ENCODE measurements at regions not wholly inside any gene's neighbourhood (a gene's known extent, or its start where the extent isn't known, plus 50 kb on each side); places are given as distances from the start of the nearest gene placed in this dataset.

DNA sequence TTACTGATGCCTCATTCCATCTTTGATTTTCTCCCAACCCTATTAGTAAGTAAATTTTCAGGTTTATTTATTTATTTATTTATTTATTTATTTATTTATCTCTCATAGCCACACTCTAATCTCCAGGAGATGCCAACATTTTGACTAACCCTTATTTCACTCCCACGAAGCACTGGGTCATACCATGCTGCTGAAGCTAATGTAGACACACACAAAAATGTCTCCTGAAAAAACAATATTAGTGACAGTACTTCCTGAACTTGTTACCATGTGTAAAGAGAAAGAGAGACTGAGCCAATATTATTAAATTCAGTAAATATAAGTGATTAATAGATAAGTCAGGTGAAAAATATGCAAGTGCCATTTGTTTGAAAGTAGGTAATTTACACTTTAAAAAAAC, 402.7 kb downstream of the C4orf33 start:
- Histone ChIP-seq H3K4me3 (ENCODE audit: low read length) (no peak overlapping the region), H2BK120ac (ENCODE audit: low read depth, low read length) (no peak overlapping the region), H4K5ac (ENCODE audit: low read length) (no peak overlapping the region), H3K4me1 (ENCODE audit: control insufficient read depth, low read depth, low read length) (no peaks in the 10 kb centered on the region), H2AK5ac (ENCODE audit: low read length) (no peak overlapping the region), H3K27ac (ENCODE audit: low read depth, low read length) (no peak overlapping the region), H3K27me3 (ENCODE audit: insufficient read depth, low read length, poor library complexity) (no peaks in the 10 kb centered on the region), H3K36me3 (ENCODE audit: control insufficient read depth, insufficient read depth, low read length) (no peaks in the 10 kb centered on the region), H3K23ac (ENCODE audit: low read length) (no peak overlapping the region), H3K79me1 (ENCODE audit: low read length) (no peaks in the 10 kb centered on the region), H3K4me2 (ENCODE audit: low read length) (no peak overlapping the region), H3K56ac (ENCODE audit: low read length) (no peak overlapping the region), H2BK5ac (ENCODE audit: low read length) (no peak overlapping the region), H2BK15ac (replicated peaks; ENCODE audit: low read depth) (no peak overlapping the region), H3K9ac (ENCODE audit: low read length) (no peak overlapping the region), H3K4ac (ENCODE audit: low read depth, low read length) (no peak overlapping the region), H3K79me2 (ENCODE audit: control insufficient read depth, insufficient read depth, low read length) (no peaks in the 10 kb centered on the region), H4K8ac (ENCODE audit: low read depth, low read length) (no peak overlapping the region), H3K18ac (ENCODE audit: low read length) (no peak overlapping the region)
- WGBS (ENCODE audit: extremely low coverage, insufficient coverage, low lambda C conversion rate) = no CpG with 5 or more reads among the region's 1 CpG
- no peak for DNase-seq

DNA sequence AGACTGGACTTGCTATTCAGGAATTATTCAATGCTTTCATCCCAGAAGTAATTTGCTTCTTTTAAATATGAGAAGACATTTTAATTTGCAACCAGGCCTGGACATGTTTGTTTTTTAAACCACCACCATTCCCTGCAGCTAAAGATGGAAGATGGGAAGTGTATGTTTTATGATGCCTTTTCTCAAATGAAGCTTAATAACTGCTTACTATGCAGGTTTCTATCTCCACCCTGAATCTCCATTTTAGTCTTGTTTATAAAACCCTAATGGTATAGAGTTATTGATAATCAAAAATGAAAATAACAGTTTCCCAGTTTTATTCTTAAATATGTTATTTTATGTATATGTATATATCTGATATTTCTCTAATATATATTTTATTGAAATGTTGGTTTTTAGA, 418.9 kb downstream of the C4orf33 start:
- no peak overlapping the region for H3K56ac ChIP-seq (ENCODE audit: low read length)
- no peak overlapping the region for H2BK5ac ChIP-seq (ENCODE audit: low read length)
- no peaks in the 10 kb centered on the region for H3K4me1 ChIP-seq (ENCODE audit: control insufficient read depth, low read depth, low read length)
- H3K4ac ChIP-seq (ENCODE audit: low read depth, low read length) = no peak overlapping the region
- no peak overlapping the region for H4K5ac ChIP-seq (ENCODE audit: low read length)
- H3K27ac ChIP-seq (ENCODE audit: low read depth, low read length) = no peak overlapping the region
- no peaks in the 10 kb centered on the region for H3K79me2 ChIP-seq (ENCODE audit: control insufficient read depth, insufficient read depth, low read length)
- no peak overlapping the region for H4K8ac ChIP-seq (ENCODE audit: low read depth, low read length)
- H2AK5ac ChIP-seq (ENCODE audit: low read length) = no peak overlapping the region
- no peaks in the 10 kb centered on the region for H3K36me3 ChIP-seq (ENCODE audit: control insufficient read depth, insufficient read depth, low read length)
- no peak overlapping the region for H2BK15ac ChIP-seq (replicated peaks; ENCODE audit: low read depth)
- H3K4me3 ChIP-seq (ENCODE audit: low read length) = no peak overlapping the region
- no peaks in the 10 kb centered on the region for H3K27me3 ChIP-seq (ENCODE audit: insufficient read depth, low read length, poor library complexity)
- no peak overlapping the region for H3K9ac ChIP-seq (ENCODE audit: low read length)
- no peak overlapping the region for H3K4me2 ChIP-seq (ENCODE audit: low read length)
- H3K23ac ChIP-seq (ENCODE audit: low read length) = no peak overlapping the region
- no peak for DNase-seq
- no peaks in the 10 kb centered on the region for H3K79me1 ChIP-seq (ENCODE audit: low read length)
- no peak overlapping the region for H2BK120ac ChIP-seq (ENCODE audit: low read depth, low read length)
- no peak overlapping the region for H3K18ac ChIP-seq (ENCODE audit: low read length)

DNA sequence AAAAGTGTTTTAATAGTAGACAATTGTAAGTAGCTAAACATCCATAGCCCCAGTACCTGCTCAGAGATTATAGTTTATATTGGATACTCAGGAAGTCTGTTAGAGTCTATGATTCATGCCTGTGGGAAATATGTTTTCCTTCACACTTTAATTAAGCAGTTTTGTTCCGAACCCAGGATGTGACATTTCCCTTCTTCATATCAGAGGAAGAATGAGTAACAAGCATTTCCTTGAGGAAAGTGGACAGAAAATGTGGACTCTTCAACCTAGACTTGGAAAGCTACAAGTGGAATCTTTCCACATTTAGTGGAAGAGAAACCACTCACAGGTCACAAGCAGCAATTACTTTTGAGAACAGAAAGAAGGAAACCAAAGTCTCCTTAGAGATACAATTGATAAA, 419.4 kb downstream of the C4orf33 start:
- Histone ChIP-seq H2BK120ac (ENCODE audit: low read depth, low read length) (no peak overlapping the region), H2BK5ac (ENCODE audit: low read length) (no peak overlapping the region), H3K9ac (ENCODE audit: low read length) (no peak overlapping the region), H3K4ac (ENCODE audit: low read depth, low read length) (no peak overlapping the region), H3K4me3 (ENCODE audit: low read length) (no peak overlapping the region), H3K56ac (ENCODE audit: low read length) (no peak overlapping the region), H4K8ac (ENCODE audit: low read depth, low read length) (no peak overlapping the region), H3K36me3 (ENCODE audit: control insufficient read depth, insufficient read depth, low read length) (no peaks in the 10 kb centered on the region), H3K27ac (ENCODE audit: low read depth, low read length) (no peak overlapping the region), H3K79me1 (ENCODE audit: low read length) (no peaks in the 10 kb centered on the region), H3K4me1 (ENCODE audit: control insufficient read depth, low read depth, low read length) (no peaks in the 10 kb centered on the region), H3K79me2 (ENCODE audit: control insufficient read depth, insufficient read depth, low read length) (no peaks in the 10 kb centered on the region), H3K18ac (ENCODE audit: low read length) (no peak overlapping the region), H2AK5ac (ENCODE audit: low read length) (no peak overlapping the region), H4K5ac (ENCODE audit: low read length) (no peak overlapping the region), H3K23ac (ENCODE audit: low read length) (no peak overlapping the region), H3K4me2 (ENCODE audit: low read length) (no peak overlapping the region), H3K27me3 (ENCODE audit: insufficient read depth, low read length, poor library complexity) (no peaks in the 10 kb centered on the region), H2BK15ac (replicated peaks; ENCODE audit: low read depth) (no peak overlapping the region)
- WGBS (ENCODE audit: extremely low coverage, insufficient coverage, low lambda C conversion rate) = no CpG with 5 or more reads among the region's 1 CpG
- DNase-seq = no peak

DNA sequence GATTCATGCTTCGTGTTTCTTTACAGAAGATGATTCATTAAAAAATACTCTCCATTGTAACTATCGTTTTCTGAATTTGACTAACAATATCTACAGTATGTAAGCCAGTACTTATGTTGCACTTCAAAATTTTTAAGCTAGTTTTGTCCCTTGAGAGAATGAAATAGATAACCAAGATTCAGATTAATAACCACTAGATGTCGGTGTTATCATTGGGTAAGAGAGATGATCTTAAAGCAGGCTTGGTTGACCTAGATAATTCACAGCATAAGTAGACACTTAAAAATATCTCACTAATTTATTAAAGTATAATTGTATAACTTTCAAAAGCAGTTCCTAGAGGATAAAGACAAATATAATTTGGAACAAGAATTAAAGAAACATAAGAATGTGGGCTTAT, 430.9 kb downstream of the C4orf33 start:
- no peak overlapping the region for H3K56ac ChIP-seq (ENCODE audit: low read length)
- no peak overlapping the region for H3K23ac ChIP-seq (ENCODE audit: low read length)
- no CpG with 5 or more reads among the region's 3 CpGs for WGBS (ENCODE audit: extremely low coverage, insufficient coverage, low lambda C conversion rate)
- H4K8ac ChIP-seq (ENCODE audit: low read depth, low read length) = no peak overlapping the region
- H3K4me2 ChIP-seq (ENCODE audit: low read length) = no peak overlapping the region
- H3K4me3 ChIP-seq (ENCODE audit: low read length) = no peak overlapping the region
- no peak overlapping the region for H2AK5ac ChIP-seq (ENCODE audit: low read length)
- no peaks in the 10 kb centered on the region for H3K27me3 ChIP-seq (ENCODE audit: insufficient read depth, low read length, poor library complexity)
- no peaks in the 10 kb centered on the region for H3K36me3 ChIP-seq (ENCODE audit: control insufficient read depth, insufficient read depth, low read length)
- H2BK120ac ChIP-seq (ENCODE audit: low read depth, low read length) = no peak overlapping the region
- no peak overlapping the region for H3K9ac ChIP-seq (ENCODE audit: low read length)
- peak; percentile 15 for DNase-seq
- H3K79me2 ChIP-seq (ENCODE audit: control insufficient read depth, insufficient read depth, low read length) = no peaks in the 10 kb centered on the region
- H3K79me1 ChIP-seq (ENCODE audit: low read length) = no peaks in the 10 kb centered on the region
- no peak overlapping the region for H4K5ac ChIP-seq (ENCODE audit: low read length)
- H3K18ac ChIP-seq (ENCODE audit: low read length) = no peak overlapping the region
- no peak overlapping the region for H2BK5ac ChIP-seq (ENCODE audit: low read length)
- H3K27ac ChIP-seq (ENCODE audit: low read depth, low read length) = no peak overlapping the region
- no peak overlapping the region for H3K4ac ChIP-seq (ENCODE audit: low read depth, low read length)
- H3K4me1 ChIP-seq (ENCODE audit: control insufficient read depth, low read depth, low read length) = no peaks in the 10 kb centered on the region
- no peak overlapping the region for H2BK15ac ChIP-seq (replicated peaks; ENCODE audit: low read depth)

DNA sequence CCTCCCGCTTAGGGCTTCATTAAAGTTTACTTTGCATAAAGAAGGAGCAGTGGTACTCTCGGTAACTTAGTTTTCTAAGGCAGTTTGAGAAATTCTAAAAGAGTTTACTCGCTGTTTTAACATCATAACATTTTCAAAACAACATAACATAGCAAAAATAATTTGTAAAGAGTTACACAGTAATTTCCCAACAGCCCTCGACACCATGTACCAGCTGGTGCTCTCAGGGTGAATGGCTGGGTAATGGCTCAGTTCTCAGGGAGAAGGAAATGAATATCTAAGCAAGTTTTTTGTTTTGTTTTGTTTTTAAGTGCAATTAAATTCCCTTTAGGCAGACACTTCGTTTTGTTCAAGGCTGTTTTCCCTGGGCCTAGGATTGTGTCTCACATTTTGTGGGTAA, 435.3 kb downstream of the C4orf33 start:
- H3K79me2 ChIP-seq (ENCODE audit: control insufficient read depth, insufficient read depth, low read length) = no peaks in the 10 kb centered on the region
- H3K36me3 ChIP-seq (ENCODE audit: control insufficient read depth, insufficient read depth, low read length) = no peaks in the 10 kb centered on the region
- no peak overlapping the region for H3K4ac ChIP-seq (ENCODE audit: low read depth, low read length)
- no peak overlapping the region for H3K4me2 ChIP-seq (ENCODE audit: low read length)
- no CpG with 5 or more reads among the region's 5 CpGs for WGBS (ENCODE audit: extremely low coverage, insufficient coverage, low lambda C conversion rate)
- H4K5ac ChIP-seq (ENCODE audit: low read length) = no peak overlapping the region
- H3K79me1 ChIP-seq (ENCODE audit: low read length) = no peaks in the 10 kb centered on the region
- no peak overlapping the region for H4K8ac ChIP-seq (ENCODE audit: low read depth, low read length)
- H2BK15ac ChIP-seq (replicated peaks; ENCODE audit: low read depth) = no peak overlapping the region
- H3K4me3 ChIP-seq (ENCODE audit: low read length) = no peak overlapping the region
- no peak overlapping the region for H3K23ac ChIP-seq (ENCODE audit: low read length)
- H3K27ac ChIP-seq (ENCODE audit: low read depth, low read length) = no peak overlapping the region
- no peaks in the 10 kb centered on the region for H3K27me3 ChIP-seq (ENCODE audit: insufficient read depth, low read length, poor library complexity)
- no peak overlapping the region for H2AK5ac ChIP-seq (ENCODE audit: low read length)
- DNase-seq = no peak
- H3K4me1 ChIP-seq (ENCODE audit: control insufficient read depth, low read depth, low read length) = no peaks in the 10 kb centered on the region
- H3K56ac ChIP-seq (ENCODE audit: low read length) = no peak overlapping the region
- no peak overlapping the region for H3K9ac ChIP-seq (ENCODE audit: low read length)
- no peak overlapping the region for H2BK5ac ChIP-seq (ENCODE audit: low read length)
- no peak overlapping the region for H2BK120ac ChIP-seq (ENCODE audit: low read depth, low read length)
- no peak overlapping the region for H3K18ac ChIP-seq (ENCODE audit: low read length)

DNA sequence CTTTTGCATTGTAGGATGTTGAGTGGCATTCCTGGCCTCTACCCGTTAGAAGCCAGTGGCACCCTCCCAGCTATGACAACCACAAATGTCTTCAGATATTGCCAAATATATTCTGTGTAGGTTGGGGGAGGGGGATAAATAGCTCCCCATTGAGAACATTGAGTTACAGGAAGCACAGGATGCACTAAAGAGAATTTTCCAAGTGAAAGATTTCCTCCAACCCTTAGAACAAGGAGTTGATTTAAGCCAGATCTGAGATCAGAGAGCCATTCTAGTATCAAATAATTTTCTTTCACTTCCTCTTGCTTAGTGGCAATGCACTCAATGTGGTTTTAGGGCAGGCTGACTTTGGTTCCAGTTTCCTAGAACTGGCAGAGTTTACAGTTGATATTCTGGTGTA, 436.6 kb downstream of the C4orf33 start:
- H2BK15ac ChIP-seq (replicated peaks; ENCODE audit: low read depth) = no peak overlapping the region
- H3K4me3 ChIP-seq (ENCODE audit: low read length) = no peak overlapping the region
- H2AK5ac ChIP-seq (ENCODE audit: low read length) = no peak overlapping the region
- no peaks in the 10 kb centered on the region for H3K79me2 ChIP-seq (ENCODE audit: control insufficient read depth, insufficient read depth, low read length)
- H2BK5ac ChIP-seq (ENCODE audit: low read length) = no peak overlapping the region
- no peaks in the 10 kb centered on the region for H3K36me3 ChIP-seq (ENCODE audit: control insufficient read depth, insufficient read depth, low read length)
- H4K5ac ChIP-seq (ENCODE audit: low read length) = no peak overlapping the region
- H3K27me3 ChIP-seq (ENCODE audit: insufficient read depth, low read length, poor library complexity) = no peaks in the 10 kb centered on the region
- DNase-seq = no peak
- H4K8ac ChIP-seq (ENCODE audit: low read depth, low read length) = no peak overlapping the region
- H3K9ac ChIP-seq (ENCODE audit: low read length) = no peak overlapping the region
- no peak overlapping the region for H3K4ac ChIP-seq (ENCODE audit: low read depth, low read length)
- H3K23ac ChIP-seq (ENCODE audit: low read length) = no peak overlapping the region
- H3K79me1 ChIP-seq (ENCODE audit: low read length) = no peaks in the 10 kb centered on the region
- WGBS (ENCODE audit: extremely low coverage, insufficient coverage, low lambda C conversion rate) = no CpG with 5 or more reads among the region's 1 CpG
- no peak overlapping the region for H3K27ac ChIP-seq (ENCODE audit: low read depth, low read length)
- H2BK120ac ChIP-seq (ENCODE audit: low read depth, low read length) = no peak overlapping the region
- no peaks in the 10 kb centered on the region for H3K4me1 ChIP-seq (ENCODE audit: control insufficient read depth, low read depth, low read length)
- H3K4me2 ChIP-seq (ENCODE audit: low read length) = no peak overlapping the region
- no peak overlapping the region for H3K56ac ChIP-seq (ENCODE audit: low read length)
- H3K18ac ChIP-seq (ENCODE audit: low read length) = no peak overlapping the region
